Prostate gland (tissue), 2 donors: ENCODE measurements at regions not wholly inside any gene's neighbourhood (a gene's known extent, or its start where the extent isn't known, plus 50 kb on each side); places are given as distances from the start of the nearest gene placed in this dataset.

Experiments
- CTCF ChIP-seq, 4 experiments: fragments of 200-600 bp in 2 of 4; fragments of 450-650 bp in 2 of 4; sonication (generic) in 2 of 4; IDR thresholded peaks; 1 replicate in 3 of 4; 2 replicates in 1 of 4; pipeline ENCODE4 v1.5.1; 2016 to 2019; ENCODE audit warnings: antibody characterized with exemption in 4 of 4, mild to moderate bottlenecking in 2 of 4, moderate library complexity in 2 of 4
- POLR2AphosphoS5 ChIP-seq: sonication (generic); formaldehyde crosslinking; IDR thresholded peaks from one replicate; pipeline ENCODE4 v1.6.1; 2017; ENCODE audit warnings: antibody characterized with exemption

DNA sequence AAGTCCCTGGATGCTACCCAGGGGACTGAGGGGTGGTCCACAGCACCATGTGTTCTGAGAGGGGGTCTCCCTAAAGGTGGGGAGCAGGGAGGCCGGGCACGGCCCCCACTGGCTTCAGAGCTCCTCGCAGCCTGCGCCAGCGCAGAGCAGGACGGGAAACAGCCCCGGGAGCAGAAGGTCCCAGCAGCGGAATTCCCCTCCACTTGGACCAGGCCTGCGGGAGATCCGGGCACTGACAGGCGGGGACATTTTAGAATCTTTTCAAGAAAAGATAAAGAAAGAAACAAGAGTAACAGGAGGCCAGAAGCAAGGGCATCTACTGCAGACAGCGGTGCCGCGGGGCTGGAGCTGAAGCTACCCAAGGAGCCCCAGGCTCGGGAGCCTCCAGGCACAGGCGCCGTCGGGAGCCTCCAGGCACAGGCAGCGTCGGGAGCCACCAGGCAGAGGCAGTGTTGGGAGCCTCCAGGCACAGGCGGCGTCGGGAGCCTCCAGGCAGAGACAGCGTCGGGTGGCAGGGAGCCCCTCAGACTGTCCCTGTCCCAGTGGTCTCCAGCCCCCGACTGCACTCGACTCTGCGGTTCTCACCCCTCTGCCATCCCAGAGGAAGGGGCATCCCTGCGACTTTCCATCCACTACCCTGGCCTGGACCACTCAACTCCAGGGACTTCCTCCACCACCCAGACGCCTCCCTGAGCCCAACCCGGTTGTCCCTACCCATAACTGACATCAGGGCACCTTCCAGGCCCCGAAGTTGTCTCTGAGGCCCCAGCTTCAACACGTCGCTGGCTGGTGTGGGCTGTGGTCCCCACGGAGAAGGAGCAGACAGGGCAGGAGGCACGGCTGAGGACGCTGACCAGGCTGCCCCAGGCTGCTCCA lies 211.1 kb downstream of the BRD1 start:
- TF ChIP-seq CTCF (IDR thresholded peaks at IDR 0.05) (no peak), POLR2AphosphoS5 (no peak)
